HCT116 (cell line): ENCODE measurements at regions not wholly inside any gene's neighbourhood (a gene's known extent, or its start where the extent isn't known, plus 50 kb on each side); places are given as distances from the start of the nearest gene placed in this dataset.

Experiments used
- ATAC-seq: fragments of 200-7000 bp; cut with Tn5 transposase; 2 replicates; pipeline ENCODE4 v1.9.1; 2020; ENCODE audit warnings: mild to moderate bottlenecking, moderate library complexity
- BruUV-seq: library from RNA; stranded (reverse); fragments of 400-500 nt; replicated peaks from 2 replicates; lab custom pipeline; 2021; lab: Mats Ljungman, UMichigan
- CTCF ChIA-PET: fragments of 300-600 bp; sonication (Branson Sonifier 250); formaldehyde crosslinking; loops from one replicate; lab custom pipeline; 2021; ENCODE audit warnings: antibody characterized with exemption; lab: Charles Lee
- POLR2A ChIA-PET: fragments of 300-600, 350-600 bp; sonication (Branson Sonifier 250); formaldehyde crosslinking; loops from one replicate; lab custom pipeline; 2021; ENCODE audit warnings: antibody characterized with exemption; lab: Charles Lee
- RAD21 ChIA-PET, 2 experiments: fragments of 300-600 bp; sonication (Branson Sonifier 250); formaldehyde crosslinking; loops; one replicate each; lab custom pipeline; 2023; ENCODE audit warnings: low total read pairs in 2 of 2; ENCODE audit not compliant: uncharacterized antibody in 2 of 2, unreplicated experiment in 2 of 2, low non-redundant PET in 1 of 2; lab: Charles Lee
- DNase-seq: peaks from one replicate; pipeline ENCODE4 v3.0.0-alpha.2; 2010; ENCODE audit warnings: low read depth, low spot score
- H2AFZ ChIP-seq: fragments of 200-600 bp; shearing (Covaris generic), sonication (generic); 2 replicates; pipeline ENCODE4 v1.6.1; 2017; ENCODE audit warnings: low read depth, mixed run types, mixed read lengths, antibody characterized with exemption, low read length; ENCODE audit not compliant: poor library complexity, severe bottlenecking
- H3K27ac ChIP-seq: 2 replicates; pipeline ENCODE4 v1.5.1; 2012; ENCODE audit warnings: low read depth, low read length
- H3K27me3 ChIP-seq: fragments of 200-600 bp; sonication (generic); 2 replicates; pipeline ENCODE4 v1.6.1; 2016; ENCODE audit warnings: mixed run types, low read length, mixed read lengths; ENCODE audit not compliant: insufficient read depth
- H3K36me3 ChIP-seq, 2 experiments: fragments of 200-500 bp in 1 of 2; fragments of 200-600 bp in 1 of 2; sonication (Bioruptor generic) in 1 of 2; sonication (generic) in 1 of 2; 2 replicates each; pipeline versions ENCODE4 v1.5.1 to v1.6.1; 2014 to 2016; ENCODE audit warnings: low read length in 2 of 2, inconsistent platforms in 1 of 2, mixed read lengths in 1 of 2, mixed run types in 1 of 2; ENCODE audit not compliant: insufficient read depth in 2 of 2, control insufficient read depth in 1 of 2
- H3K4me1 ChIP-seq, 2 experiments: fragments of 200-600 bp in 1 of 2; sonication (generic) in 1 of 2; 2 replicates each; pipeline versions ENCODE4 v1.5.1 to v1.6.1; 2012 to 2017; ENCODE audit warnings: low read length in 2 of 2, inconsistent platforms in 1 of 2, mild to moderate bottlenecking in 1 of 2, mixed read lengths in 1 of 2, mixed run types in 1 of 2, moderate library complexity in 1 of 2; ENCODE audit not compliant: insufficient read depth in 2 of 2, control insufficient read depth in 1 of 2
- H3K4me2 ChIP-seq: fragments of 200-600 bp; sonication (generic); 2 replicates; pipeline ENCODE4 v1.6.1; 2017; ENCODE audit warnings: mixed run types, low read length, mixed read lengths
- H3K4me3 ChIP-seq, 2 experiments: fragments of 200-600 bp in 1 of 2; sonication (generic) in 1 of 2; replicated peaks in 1 of 2; 2 replicates each; pipeline ENCODE4 v1.5.1; 2011 to 2016; ENCODE audit warnings: low read length in 2 of 2, control low read depth in 1 of 2, low read depth in 1 of 2, mild to moderate bottlenecking in 1 of 2, mixed read lengths in 1 of 2, mixed run types in 1 of 2
- H3K79me2 ChIP-seq: fragments of 200-600 bp; sonication (generic); 2 replicates; pipeline ENCODE4 v1.6.1; 2017; ENCODE audit warnings: mild to moderate bottlenecking, mixed run types, low read length, moderate library complexity, mixed read lengths; ENCODE audit not compliant: insufficient read depth
- H3K9ac ChIP-seq: fragments of 200-600 bp; sonication (generic); 2 replicates; pipeline ENCODE4 v1.6.1; 2016; ENCODE audit warnings: low read length, mixed read lengths
- H3K9me2 ChIP-seq: fragments of 200-600 bp; sonication (generic), shearing (Covaris generic); 2 replicates; pipeline ENCODE4 v1.6.1; 2017; ENCODE audit warnings: mixed run types, mild to moderate bottlenecking, moderate library complexity; ENCODE audit not compliant: insufficient read depth
- H3K9me3 ChIP-seq, 2 experiments: fragments of 200-500 bp in 1 of 2; fragments of 200-600 bp in 1 of 2; sonication (Bioruptor generic) in 1 of 2; sonication (generic) in 1 of 2; 2 replicates each; pipeline ENCODE4 v1.6.1; 2014 to 2017; ENCODE audit warnings: low read length in 2 of 2, mixed read lengths in 2 of 2, inconsistent platforms in 1 of 2, low read depth in 1 of 2, mild to moderate bottlenecking in 1 of 2, mixed run types in 1 of 2, moderate library complexity in 1 of 2; ENCODE audit not compliant: control insufficient read depth in 1 of 2, insufficient read depth in 1 of 2
- H4K20me1 ChIP-seq: fragments of 200-600 bp; sonication (generic), shearing (Covaris generic); 2 replicates; pipeline ENCODE4 v1.6.1; 2017; ENCODE audit warnings: mixed run types, mild to moderate bottlenecking, moderate library complexity; ENCODE audit not compliant: insufficient read depth
- ATF3 ChIP-seq: IDR thresholded peaks from 2 replicates; pipeline ENCODE4 v1.6.1; 2012
- CBX3 ChIP-seq: IDR thresholded peaks from 2 replicates; pipeline ENCODE4 v1.6.1; 2012; ENCODE audit warnings: low read depth
- CEBPB ChIP-seq: IDR thresholded peaks from 2 replicates; pipeline ENCODE4 v1.6.1; 2012; ENCODE audit warnings: low read depth
- EGR1 ChIP-seq: IDR thresholded peaks from 2 replicates; pipeline ENCODE4 v1.6.1; 2012; ENCODE audit warnings: low read depth
- ELF1 ChIP-seq: IDR thresholded peaks from 2 replicates; pipeline ENCODE4 v1.6.1; 2012; ENCODE audit warnings: low read depth, borderline replicate concordance
- FOSL1 ChIP-seq: IDR thresholded peaks from 2 replicates; pipeline ENCODE4 v1.6.1; 2012; ENCODE audit warnings: low read depth
- POLR2A ChIP-seq: IDR thresholded peaks from 2 replicates; pipeline ENCODE4 v1.7.0; 2011; ENCODE audit warnings: borderline replicate concordance; ENCODE audit not compliant: insufficient read depth, insufficient read length; ENCODE audit errors: extremely low read depth
- POLR2AphosphoS5 ChIP-seq: IDR thresholded peaks from 2 replicates; pipeline ENCODE4 v1.6.1; 2011; ENCODE audit warnings: mild to moderate bottlenecking, low read depth, low read length, moderate library complexity
- RAD21 ChIP-seq: IDR thresholded peaks from 2 replicates; pipeline ENCODE4 v1.6.1; 2012; ENCODE audit warnings: low read depth, mild to moderate bottlenecking
- REST ChIP-seq: IDR thresholded peaks from 2 replicates; pipeline ENCODE4 v1.6.1; 2012; ENCODE audit warnings: low read depth
- SP1 ChIP-seq: IDR thresholded peaks from 2 replicates; pipeline ENCODE4 v1.6.1; 2012; ENCODE audit warnings: low read depth
- TCF7L2 ChIP-seq: IDR thresholded peaks from 2 replicates; pipeline ENCODE4 v1.7.0; 2011; ENCODE audit warnings: borderline replicate concordance, inconsistent platforms; ENCODE audit not compliant: insufficient read depth, insufficient read length; ENCODE audit errors: extremely low read depth
- ZBTB33 ChIP-seq: IDR thresholded peaks from 2 replicates; pipeline ENCODE4 v1.6.1; 2011; ENCODE audit warnings: mild to moderate bottlenecking, low read length, moderate library complexity; ENCODE audit not compliant: insufficient replicate concordance; ENCODE audit errors: extremely low read depth
- ZFX ChIP-seq: fragments of 450-650 bp; IDR thresholded peaks from 2 replicates; pipeline ENCODE4 v1.6.1; 2017
- ZNF274 ChIP-seq: fragments of 200-500 bp; sonication (Bioruptor generic); IDR thresholded peaks from 2 replicates; pipeline ENCODE4 v1.6.1; 2014; ENCODE audit warnings: mild to moderate bottlenecking, low read depth, low read length, inconsistent platforms
- intact Hi-C: fragments of 100-400 bp; cut with micrococcal nuclease; formaldehyde crosslinking; loops from 2 replicates; pipeline ENCODE4 v1.10.0; 2022

GRCh38 chr11:104484804-104485554, 321.0 kb upstream of the PDGFD start:
- intact Hi-C loops, result no loop called here
- H2AFZ ChIP-seq, result no peak overlapping the region
- RAD21 ChIA-PET, result no interaction called here
- H3K4me1 ChIP-seq, result no peaks in the 10 kb centered on the region
- no peak for DNase-seq
- no peaks in the 10 kb centered on the region for H3K27me3 ChIP-seq
- H3K79me2 ChIP-seq, result no peaks in the 10 kb centered on the region
- H4K20me1 ChIP-seq, result no peaks in the 10 kb centered on the region
- H3K27ac ChIP-seq, result no peak overlapping the region
- CTCF ChIA-PET, result no interaction called here
- no peaks in the 10 kb centered on the region for H3K36me3 ChIP-seq
- ATAC-seq, result no peak
- H3K4me2 ChIP-seq, result no peak overlapping the region
- no peaks in the 10 kb centered on the region for H3K9me2 ChIP-seq
- H3K4me3 ChIP-seq, result no peak overlapping the region
- TF ChIP-seq POLR2AphosphoS5, result no peak
- TF ChIP-seq CBX3, result no peak
- no peak for TF ChIP-seq SP1
- no peak for TF ChIP-seq FOSL1
- no peak for TF ChIP-seq CEBPB
- no peak for TF ChIP-seq ZFX
- TF ChIP-seq REST, result no peak
- no peak for TF ChIP-seq ATF3
- no peak for TF ChIP-seq POLR2A
- TF ChIP-seq ELF1, result no peak
- no peak for TF ChIP-seq RAD21
- TF ChIP-seq ZBTB33, result no peak
- no peak for TF ChIP-seq TCF7L2
- TF ChIP-seq EGR1, result no peak
- no peak for TF ChIP-seq ZNF274
- no peak overlapping the region for H3K9ac ChIP-seq
- POLR2A ChIA-PET, result no interaction called here
- no TSS peak for BruUV-seq
- H3K9me3 ChIP-seq, result no peaks in the 10 kb centered on the region
